AG04450 (cell line): ENCODE measurements at regions not wholly inside any gene's neighbourhood (a gene's known extent, or its start where the extent isn't known, plus 50 kb on each side); places are given as distances from the start of the nearest gene placed in this dataset.
"Not testable (repeated sequence)": the region's sequence is repeated elsewhere in the genome, so short reads cannot be mapped to it uniquely, and the experiment has no call there.

Source experiments
- CTCF ChIA-PET: fragments of 300-600, 350-600 bp; formaldehyde crosslinking; extraction: SDS; loops from one replicate; lab custom pipeline; 2022; ENCODE audit warnings: antibody characterized with exemption, inconsistent platforms; lab: Charles Lee
- POLR2A ChIA-PET: fragments of 350-600 bp; formaldehyde crosslinking; extraction: SDS; loops from one replicate; lab custom pipeline; 2021; ENCODE audit warnings: antibody characterized with exemption, inconsistent platforms; lab: Yijun Ruan, JAX
- DNase-seq: peaks from one replicate; pipeline ENCODE4 v3.0.0-alpha.2; 2011; ENCODE audit warnings: low read depth, low spot score
- H3K27ac ChIP-seq: one replicate; pipeline ENCODE4 v1.5.1; 2012; ENCODE audit warnings: low read depth, low read length, control low read depth
- H3K27me3 ChIP-seq: one replicate; pipeline ENCODE4 v1.6.0; 2012; ENCODE audit warnings: low read length; ENCODE audit not compliant: control insufficient read depth, insufficient read depth
- H3K4me3 ChIP-seq: 2 replicates; pipeline ENCODE4 v1.5.1; 2011; ENCODE audit warnings: mild to moderate bottlenecking, low read depth, low read length, control low read depth
- H3K9me3 ChIP-seq: 2 replicates; pipeline ENCODE4 v1.5.1; 2012; ENCODE audit warnings: low read length; ENCODE audit not compliant: control insufficient read depth, insufficient read depth
- TF ChIP-seq, protein P1 (sequence below): IDR thresholded peaks from 2 replicates; pipeline ENCODE4 v1.5.1; 2011; ENCODE audit warnings: low read depth, low read length, control low read depth, inconsistent platforms

DNA sequence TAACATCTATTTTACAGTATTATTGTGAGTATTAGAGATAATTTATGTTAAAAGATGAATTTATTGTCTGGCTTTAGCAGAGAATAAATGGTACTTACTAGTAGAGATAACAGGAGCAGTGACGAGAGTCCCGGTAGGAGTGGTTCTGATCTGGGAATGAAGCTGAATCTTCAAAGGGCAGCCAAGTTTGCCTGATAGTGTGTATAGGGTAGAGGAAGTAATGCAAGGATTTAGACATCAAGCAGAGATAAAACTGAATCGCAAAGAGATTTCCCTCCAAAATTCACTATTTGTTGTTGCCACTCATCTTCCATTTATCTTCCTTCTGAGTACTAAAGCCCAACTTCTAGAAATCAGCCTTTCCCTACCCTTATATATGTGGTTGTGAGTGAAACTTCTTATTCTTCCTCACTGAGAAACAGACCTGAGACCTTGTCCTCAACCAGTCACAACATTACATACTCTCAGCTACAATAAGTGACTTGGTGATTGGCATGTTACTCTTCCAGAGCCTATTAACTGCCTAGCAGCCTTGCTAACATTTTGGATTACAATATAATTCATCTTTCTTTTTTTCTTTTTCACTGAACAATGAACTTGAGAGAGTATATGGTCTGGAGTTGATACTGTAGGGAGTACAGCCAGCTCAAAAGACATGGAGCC is 692.7 kb upstream of the ZNF385D start:
- TF ChIP-seq, protein P1, sequence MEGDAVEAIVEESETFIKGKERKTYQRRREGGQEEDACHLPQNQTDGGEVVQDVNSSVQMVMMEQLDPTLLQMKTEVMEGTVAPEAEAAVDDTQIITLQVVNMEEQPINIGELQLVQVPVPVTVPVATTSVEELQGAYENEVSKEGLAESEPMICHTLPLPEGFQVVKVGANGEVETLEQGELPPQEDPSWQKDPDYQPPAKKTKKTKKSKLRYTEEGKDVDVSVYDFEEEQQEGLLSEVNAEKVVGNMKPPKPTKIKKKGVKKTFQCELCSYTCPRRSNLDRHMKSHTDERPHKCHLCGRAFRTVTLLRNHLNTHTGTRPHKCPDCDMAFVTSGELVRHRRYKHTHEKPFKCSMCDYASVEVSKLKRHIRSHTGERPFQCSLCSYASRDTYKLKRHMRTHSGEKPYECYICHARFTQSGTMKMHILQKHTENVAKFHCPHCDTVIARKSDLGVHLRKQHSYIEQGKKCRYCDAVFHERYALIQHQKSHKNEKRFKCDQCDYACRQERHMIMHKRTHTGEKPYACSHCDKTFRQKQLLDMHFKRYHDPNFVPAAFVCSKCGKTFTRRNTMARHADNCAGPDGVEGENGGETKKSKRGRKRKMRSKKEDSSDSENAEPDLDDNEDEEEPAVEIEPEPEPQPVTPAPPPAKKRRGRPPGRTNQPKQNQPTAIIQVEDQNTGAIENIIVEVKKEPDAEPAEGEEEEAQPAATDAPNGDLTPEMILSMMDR: no peak
- no peaks in the 10 kb centered on the region for H3K9me3 ChIP-seq
- ChIA-PET POLR2A (no interaction called here), CTCF (no interaction called here)
- DNase-seq: no peak
- H3K4me3 ChIP-seq: no peak overlapping the region
- no peaks in the 10 kb centered on the region for H3K27me3 ChIP-seq
- no peak overlapping the region for H3K27ac ChIP-seq

DNA sequence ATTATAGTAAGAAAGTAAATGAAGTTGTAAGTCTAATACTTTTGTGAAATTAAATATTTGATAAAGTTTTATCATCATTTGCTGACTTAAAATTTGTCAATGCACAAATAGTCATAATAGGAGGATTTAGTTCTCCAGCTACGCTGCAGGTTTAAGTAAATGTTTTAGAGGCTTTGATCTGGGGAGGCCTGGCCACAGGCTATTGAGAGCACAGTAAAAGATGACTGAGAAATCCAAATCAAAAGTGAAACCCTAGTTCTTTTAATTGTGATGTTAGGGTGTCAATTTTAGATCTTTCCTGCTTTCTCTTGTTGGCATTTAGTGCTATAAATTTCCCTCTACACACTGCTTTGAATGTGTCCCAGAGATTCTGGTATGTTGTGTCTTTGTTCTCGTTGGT is 694.3 kb upstream of the ZNF385D start:
- POLR2A ChIA-PET, H3K27ac ChIP-seq, H3K9me3 ChIP-seq, CTCF ChIA-PET, H3K4me3 ChIP-seq, H3K27me3 ChIP-seq, DNase-seq: not testable (repeated sequence)

DNA sequence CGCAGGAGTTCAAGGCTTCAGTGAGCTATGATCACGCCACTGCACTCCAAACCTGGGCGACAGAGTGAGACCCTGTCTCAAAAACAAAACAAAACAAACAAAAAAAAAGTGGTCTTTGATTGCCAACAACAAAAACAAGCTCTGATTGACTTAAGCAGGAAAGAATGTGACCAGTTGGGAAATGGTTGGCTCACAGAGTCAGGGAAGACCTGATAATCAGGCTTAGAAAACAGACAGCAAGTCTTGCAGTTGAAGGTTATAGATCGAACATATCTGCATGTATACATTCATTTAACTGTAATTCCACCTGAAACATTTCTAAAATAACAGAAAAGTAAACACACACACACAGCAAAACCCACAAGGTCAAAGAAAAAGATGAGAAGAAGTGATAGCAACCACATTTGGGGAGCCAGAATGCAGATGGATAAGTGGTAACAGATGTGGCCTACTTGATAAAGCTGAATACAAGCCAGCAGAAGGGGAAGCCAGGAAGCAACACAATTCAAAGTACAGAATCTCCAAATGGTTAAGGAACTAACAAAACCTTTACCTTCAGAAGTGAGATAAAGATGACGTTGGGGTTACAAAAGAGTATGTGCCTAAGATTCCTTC is 699.9 kb upstream of the ZNF385D start:
- Histone ChIP-seq H3K27me3 (no peaks in the 10 kb centered on the region), H3K27ac (no peak overlapping the region), H3K4me3 (no peak overlapping the region), H3K9me3 (no peaks in the 10 kb centered on the region)
- ChIA-PET POLR2A (no interaction called here), CTCF (no interaction called here)
- DNase-seq: no peak
- TF ChIP-seq, protein P1: no peak

DNA sequence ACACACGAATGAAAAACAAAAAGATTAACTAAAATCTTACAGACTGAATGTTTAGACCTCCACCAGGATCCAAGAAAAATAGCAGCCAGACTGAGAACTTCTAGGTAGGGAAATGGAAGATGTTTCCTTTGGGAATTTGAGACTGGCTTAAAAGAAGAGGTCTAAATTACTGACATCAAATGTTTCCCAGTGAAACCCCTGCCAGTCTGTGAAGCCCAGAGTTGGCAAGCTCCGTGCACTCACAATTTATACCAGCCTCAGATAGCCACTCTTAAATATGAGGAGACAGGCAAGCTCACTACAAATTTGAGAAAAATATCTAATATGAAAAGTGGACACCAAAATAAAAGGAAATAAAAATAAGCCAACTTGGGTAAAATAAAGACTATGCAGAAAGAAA is 700.5 kb upstream of the ZNF385D start:
- Histone ChIP-seq H3K4me3 (no peak overlapping the region), H3K27me3 (no peaks in the 10 kb centered on the region), H3K27ac (no peak overlapping the region), H3K9me3 (no peaks in the 10 kb centered on the region)
- TF ChIP-seq, protein P1: no peak
- DNase-seq: no peak
- POLR2A ChIA-PET: no interaction called here
- CTCF ChIA-PET: no interaction called here

DNA sequence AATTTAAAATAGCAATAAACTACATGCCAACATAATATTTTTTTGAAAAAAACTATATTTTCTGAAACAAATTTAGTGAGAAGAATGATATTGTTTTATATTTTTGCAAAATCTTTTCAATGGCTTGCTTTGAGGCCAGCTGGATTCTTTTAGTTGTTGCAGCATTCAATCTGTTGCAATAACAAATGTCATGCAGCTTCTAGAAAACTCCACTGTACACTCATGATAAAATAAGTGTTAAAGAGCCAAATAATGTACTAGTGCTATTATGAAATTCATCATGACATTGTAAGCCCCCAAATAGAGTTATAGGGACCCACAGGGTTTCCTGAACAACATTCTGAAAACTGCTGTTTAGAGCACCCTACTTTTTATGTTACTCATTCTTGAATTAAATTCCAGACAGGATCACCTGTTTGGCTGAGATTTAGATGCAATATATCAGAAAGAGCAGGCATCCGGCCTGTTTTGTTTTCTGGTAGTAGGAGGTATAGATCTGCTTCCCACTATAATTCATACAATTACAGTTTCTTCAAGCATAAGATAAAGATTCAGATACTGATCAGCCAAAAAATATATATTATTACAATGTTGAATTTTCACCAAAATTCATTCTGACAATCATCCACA is 703.0 kb upstream of the ZNF385D start:
- H3K27ac ChIP-seq: no peak overlapping the region
- ChIA-PET POLR2A (no interaction called here), CTCF (no interaction called here)
- TF ChIP-seq, protein P1: no peak
- no peaks in the 10 kb centered on the region for H3K9me3 ChIP-seq
- no peak for DNase-seq
- H3K4me3 ChIP-seq: no peak overlapping the region
- no peaks in the 10 kb centered on the region for H3K27me3 ChIP-seq
